ENCODE measurements at regions not wholly inside any gene's neighbourhood (a gene's known extent, or its start where the extent isn't known, plus 50 kb on each side); places are given as distances from the start of the nearest gene placed in this dataset.

DNA sequence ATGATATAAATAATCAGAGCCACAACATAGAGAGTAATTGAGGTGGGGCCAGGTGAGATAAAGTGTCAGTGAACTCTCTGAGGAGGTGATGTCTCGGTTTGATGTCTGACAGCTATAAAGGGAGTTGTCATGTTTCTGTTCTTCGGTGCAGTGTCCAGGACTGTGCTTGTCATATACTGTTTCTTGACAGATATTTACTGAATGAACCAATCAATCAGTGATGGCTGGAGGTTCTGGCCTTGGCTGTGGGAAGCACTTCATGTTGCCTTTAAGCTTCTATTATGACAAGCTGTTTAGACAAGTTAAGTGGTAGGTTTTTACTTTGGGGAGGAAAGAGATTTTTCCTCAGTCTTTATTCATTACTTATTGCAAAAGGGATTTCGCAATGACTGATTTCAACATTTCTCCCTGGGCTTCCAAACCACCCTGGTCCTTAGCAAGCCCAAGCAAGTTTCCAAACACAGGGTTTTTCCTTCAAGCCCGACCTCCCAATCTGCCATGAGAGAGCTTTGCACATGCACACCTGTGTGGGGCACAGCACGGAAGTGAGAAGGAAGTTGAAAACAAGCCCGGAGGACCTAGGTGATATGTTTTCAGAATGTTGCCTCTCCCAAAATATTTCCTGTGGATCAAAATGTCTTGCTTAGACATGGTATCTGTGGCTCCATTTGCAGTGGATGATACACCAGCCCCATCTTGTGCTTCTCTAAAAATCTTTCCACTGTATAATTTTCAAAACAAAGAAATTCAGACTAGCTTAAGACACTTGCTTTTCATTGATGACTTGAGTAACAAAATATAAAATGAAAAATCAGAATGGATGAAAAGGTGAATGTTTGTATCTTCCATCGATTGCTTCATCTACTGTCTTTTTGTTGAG is 567.3 kb upstream of the BTBD3 start:
- DNase-seq (ENCODE audit: low read depth): peak; percentile 94

DNA sequence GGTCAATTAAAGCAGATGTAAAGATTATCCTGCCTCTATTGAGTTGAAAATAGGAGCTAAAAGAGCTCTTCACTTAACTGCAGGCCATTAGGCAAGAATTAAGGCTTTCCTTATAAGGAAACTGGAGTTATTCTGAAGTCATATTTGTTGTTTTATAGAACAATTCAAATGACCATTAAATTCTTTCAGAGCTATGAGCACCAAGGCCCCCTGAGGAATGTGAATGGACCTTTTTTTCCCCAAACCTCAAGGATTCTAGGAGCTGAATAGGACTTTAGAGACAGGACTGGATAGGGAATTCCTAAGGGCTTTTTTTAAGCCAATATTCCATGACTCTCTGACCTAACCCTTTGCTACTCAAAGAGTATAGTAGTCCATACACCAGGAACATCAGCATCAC is 565.7 kb upstream of the BTBD3 start:
- no peak for DNase-seq (ENCODE audit: low read depth)

DNA sequence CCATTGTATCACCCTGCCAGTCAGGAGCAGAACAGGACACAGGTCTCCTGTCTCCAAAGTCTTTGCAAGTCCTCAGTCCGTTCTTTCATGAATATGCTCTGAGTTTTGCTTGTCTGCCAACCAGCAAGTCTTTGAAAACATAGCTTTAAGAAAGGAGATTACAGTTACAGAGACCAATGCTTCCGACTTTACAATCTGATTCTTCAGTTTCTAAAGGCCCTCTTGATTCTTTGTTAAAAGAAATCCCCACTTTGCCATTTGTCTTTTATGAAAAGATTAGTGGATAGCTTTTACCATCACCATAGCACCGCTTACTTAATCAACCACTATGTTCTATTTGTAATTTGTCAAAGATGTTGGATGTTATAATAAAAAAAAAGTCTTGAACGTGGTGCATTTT is 562.8 kb upstream of the BTBD3 start:
- DNase-seq (ENCODE audit: low read depth): no peak

DNA sequence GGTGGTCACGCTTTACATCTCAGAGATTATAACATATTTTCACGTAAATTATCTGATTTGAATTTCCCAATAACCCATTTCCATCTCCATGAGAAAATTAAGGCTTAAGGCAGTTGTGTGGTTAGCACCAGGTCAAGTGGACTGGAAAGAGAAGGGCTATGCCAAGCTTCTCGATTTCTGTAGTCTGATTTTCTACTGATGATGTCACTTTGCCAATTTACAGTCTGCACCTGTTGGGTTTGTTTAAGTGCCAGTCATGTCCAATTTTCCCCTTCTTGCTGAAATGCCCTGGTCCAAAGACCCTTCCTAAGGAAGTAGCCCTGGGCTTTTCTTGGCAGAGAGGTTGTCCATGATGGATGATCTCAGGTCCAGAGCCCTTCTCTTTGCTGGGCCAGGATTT is 562.3 kb upstream of the BTBD3 start:
- no peak for DNase-seq (ENCODE audit: low read depth)

DNA sequence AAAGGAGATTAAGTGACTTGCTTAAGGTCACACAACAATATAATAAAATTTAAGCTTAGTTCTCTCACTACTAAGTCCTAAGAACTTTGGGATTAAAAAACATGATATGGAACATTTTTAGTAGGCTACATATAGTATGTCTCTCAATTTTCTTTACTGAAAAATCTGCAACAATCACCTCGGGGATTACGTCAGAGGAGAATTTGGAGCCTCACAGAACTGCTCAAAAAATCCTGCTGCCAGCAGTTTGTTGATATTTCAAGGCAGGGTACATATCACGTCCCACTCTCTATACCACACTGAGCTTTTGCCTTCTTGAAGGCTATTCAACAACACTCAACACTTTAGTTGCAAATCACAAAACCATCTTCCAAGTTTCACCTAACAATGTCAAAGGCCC is 561.6 kb upstream of the BTBD3 start:
- no peak for DNase-seq (ENCODE audit: low read depth)

DNA sequence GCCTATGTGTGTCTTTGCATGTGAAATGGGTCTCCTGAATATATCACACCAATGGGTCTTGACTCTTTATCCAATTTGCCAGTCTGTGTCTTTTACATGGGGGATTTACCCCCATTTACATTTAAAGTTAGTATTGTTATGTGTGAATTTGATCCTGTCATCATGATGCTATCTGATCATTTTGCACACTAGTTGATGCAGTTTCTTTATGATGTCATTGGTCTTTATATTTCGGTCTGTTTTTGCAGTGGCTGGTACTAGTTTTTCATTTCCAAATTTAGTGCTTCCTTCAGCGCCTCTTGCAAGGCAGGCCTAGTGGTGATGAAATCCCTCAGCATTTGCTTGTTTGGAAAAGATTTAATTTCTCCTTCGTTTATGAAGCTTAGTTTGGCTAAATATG is 555.2 kb upstream of the BTBD3 start:
- DNase-seq (ENCODE audit: low read depth): no peak

DNA sequence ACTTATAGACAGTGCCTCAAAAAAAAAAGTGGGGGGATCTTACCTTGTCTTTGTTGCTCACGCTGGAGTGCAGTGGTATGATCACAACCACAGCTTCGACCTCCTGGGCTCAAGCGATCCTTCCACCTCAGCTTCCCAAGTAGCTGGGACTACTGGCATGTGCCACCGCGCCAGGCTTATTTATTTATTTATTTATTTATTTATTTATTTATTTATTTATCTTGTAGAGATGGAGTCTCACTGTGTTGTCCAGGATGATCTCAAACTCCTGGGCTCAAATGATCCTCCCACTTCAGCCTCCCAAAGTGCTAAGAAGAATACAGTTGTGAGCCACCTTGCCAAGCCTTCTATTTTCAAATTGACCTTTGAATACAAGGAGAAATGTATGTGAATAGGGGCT is 553.0 kb upstream of the BTBD3 start:
- DNase-seq (ENCODE audit: low read depth): no peak

DNA sequence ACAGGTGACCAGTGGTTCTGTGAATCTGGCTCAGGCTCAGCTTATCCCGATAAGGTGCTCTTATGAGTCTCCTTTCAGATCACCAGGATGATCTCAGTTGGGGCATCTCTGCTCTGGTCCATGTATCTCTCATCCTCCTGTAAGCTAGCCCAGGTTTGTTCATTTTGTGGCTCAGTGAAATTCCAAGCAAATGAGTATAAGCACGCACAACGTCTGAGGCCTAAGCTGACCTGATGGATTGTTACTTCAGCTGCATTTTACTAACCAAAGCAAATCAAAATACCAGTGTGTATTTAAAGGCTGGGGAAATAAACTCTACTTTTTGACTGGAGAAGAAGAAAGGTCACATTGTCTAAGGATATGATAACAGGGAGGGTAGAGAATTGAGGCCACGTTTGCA is 551.0 kb upstream of the BTBD3 start:
- DNase-seq (ENCODE audit: low read depth): peak; percentile 90

DNA sequence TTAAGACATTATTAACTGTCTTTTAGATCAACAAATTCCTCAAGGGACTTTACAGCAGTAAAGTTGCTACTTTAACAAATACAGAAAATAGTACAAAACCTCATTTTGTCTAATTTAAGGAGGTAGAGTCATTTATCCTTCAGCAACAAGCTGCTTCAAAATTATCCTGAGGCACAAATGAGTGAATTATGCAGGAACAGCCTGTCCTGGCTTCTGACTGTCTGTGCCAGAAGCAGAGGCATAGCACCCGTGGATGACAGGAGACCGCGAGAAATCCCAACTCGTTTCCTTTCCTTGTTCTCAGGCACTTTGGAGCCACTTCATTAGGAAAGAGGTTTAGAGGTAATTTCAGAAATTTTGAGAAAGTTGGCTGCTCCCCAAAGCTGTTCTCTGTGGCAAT is 549.2 kb upstream of the BTBD3 start:
- DNase-seq (ENCODE audit: low read depth): no peak

DNA sequence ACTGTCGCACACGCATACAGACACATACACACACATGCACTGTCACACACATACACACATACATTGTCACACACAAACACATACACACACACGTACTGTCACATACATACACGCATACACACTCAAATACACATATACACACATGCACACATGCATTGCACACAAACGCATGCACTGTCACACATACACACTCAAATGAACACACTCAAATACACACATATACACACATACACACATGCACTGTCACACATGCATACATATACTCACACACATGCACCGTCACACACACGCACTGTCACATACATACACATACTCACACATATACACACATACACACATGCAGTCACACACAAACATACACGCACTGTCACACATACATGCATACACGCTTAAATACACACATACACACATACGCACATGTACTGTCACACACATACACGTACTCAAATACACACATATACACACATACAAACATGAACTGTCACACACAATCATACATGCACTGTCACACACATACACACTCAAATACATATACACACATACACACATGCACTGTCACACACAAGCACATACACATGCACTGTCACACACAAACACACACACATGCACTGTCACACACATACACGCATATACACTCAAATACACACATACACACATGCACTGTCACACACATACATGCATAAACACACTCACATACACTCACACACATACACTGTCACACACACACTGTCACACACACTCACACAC is 548.6 kb upstream of the BTBD3 start:
- no peak for DNase-seq (ENCODE audit: low read depth)

DNA sequence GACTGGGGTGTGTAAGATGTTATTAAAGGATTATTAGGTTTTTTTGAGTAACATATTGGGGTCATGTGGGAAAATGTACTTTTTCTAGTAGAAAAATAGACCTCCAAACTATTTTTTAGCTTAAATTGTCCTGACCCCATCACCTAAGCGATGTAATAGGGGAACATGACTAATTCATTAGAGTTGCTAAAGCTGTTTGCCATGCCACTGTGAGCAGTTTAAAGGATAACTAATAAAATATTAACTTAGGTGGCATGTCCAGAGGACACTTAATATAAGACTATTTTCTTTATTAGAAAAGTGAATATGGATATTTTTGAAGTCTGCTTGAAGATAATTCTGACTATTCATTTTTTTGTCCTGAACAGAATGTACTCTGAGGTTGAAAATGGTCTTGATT is 545.9 kb upstream of the BTBD3 start:
- DNase-seq (ENCODE audit: low read depth): no peak

DNA sequence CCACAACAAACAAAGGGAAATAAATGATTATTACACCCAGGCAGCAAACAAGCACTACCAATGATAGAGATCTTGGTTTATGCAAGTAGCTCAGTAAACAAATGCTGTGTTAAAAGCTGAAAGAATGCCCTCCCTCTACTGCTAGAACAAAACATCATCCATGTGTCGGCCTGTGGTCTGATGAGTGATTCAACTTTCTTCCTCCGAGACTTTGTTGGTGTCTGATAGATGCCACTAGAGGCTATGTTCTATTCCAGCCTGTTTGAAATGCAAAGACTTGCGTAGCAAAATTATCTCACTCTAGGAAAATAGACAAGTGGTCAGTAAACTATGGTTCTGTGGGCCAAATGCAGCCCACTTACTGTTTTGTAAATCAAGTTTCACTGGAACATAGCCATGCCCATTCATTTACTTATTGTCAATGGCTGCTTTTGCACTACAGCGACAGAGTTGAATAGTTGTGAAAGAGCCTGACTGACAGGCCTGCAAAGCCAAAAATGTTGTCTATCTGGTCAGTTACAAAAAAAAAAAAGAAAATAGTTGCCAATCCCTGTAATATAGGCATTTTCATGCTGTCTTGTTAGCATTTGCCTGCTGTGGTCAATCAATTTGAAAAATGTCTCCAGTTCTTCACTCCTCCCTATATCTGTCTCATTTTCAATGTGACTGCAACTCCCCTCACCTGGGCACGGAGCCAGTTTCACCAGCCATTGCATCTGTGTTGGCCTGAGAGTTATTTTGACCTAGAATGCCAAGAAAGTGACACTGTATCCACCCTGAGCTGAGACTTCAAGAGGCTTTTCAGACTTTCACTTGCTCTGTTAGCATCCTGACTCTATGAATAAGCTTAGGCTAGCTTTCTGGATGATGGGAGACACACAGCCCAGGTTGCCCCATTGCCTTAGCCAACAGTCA is 544.6 kb upstream of the BTBD3 start:
- peak; percentile 78 for DNase-seq (ENCODE audit: low read depth)

DNA sequence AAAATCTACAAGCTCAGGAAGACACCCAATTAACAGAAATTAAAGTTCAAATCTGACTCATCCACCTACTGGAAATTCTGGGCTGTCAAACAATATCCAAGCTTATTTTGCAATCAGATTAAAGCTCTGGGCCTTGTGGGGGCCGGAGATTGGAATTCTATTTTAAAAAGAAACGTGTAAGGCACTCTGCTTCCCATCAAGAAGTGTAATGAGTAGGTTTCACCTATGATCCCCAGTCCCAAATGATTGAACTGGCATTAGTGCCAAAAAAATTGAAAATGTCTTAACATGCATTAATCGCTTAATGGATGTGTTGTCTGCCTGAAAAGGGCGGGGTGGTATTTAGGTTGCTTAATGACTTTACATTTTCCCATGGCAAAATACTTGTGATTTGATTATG is 542.4 kb upstream of the BTBD3 start:
- peak; percentile 49 for DNase-seq (ENCODE audit: low read depth)

DNA sequence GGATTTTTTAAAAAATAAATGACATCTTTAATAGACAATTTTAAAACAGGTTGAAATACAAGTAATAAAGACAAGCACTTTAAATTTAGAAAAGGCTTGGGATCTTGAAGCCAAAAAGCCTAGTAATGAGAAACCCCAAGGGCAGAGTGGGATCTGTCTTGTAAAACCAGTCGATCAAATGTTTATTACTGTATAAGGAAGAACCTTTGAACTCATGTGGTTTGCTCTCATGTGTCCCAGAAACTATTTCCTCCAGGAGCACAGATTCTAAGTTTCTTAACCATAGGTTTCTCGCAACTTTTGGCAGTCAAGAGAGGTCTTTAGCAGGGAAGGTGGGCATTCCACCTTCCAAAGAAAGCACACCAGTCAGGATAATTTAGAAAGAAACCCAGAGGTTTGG is 541.7 kb upstream of the BTBD3 start:
- DNase-seq (ENCODE audit: low read depth): no peak

DNA sequence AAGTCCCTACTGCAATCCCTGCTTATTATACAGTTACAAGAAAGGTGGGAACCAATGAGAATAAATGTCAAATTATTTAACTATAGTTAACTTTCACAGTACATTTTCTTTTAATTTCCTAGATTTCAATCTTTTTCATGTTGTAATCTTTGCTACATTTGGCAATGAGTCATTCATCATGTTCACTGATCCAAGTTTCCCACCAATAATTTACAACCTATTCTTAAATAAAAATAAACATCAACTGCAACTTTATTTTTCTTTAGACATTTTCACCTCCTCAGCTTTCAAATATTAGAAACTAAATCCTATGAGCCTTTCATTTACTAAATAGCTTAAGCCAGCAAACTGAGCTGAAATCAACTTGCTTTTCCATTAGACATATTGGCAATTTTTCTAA is 541.3 kb upstream of the BTBD3 start:
- peak; percentile 17 for DNase-seq (ENCODE audit: low read depth)

DNA sequence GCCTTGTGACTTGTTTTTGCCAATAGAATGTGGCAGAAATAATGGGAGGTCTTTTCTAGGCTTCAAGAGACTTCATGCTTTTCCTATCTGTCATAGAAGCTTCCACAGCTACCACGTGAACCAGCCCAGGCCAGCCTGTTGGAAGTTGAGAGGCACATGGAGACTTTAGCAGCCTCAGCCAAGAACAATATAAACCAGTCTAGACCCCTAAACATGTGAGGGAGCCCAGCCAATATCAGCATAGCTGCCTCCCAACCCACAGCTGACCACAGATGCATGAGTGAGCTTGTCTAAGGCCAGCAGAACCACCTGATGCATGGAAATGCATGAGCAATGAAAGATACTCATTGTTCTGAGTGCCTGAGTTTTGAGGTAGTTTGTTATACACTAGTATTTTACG is 540.7 kb upstream of the BTBD3 start:
- DNase-seq (ENCODE audit: low read depth): peak; percentile 13

DNA sequence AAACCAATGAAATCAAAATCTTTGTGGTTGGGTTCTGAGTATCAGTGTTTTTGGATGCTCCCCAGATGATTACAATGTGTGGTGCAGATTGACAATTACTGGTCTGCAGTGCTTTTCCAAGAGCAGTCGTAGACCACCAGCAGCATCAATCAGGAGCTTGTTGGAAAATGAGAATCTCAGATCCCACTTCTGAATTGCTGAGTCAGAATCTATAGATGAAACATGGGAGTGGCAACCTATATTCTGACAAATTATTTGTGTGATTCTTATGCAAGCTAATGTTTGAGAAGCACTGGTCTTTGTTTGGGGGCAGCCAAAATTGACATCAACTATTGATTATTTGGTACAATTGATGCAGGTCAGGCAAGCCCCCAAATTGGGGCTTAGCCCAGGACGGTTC is 539.9 kb upstream of the BTBD3 start:
- no peak for DNase-seq (ENCODE audit: low read depth)

DNA sequence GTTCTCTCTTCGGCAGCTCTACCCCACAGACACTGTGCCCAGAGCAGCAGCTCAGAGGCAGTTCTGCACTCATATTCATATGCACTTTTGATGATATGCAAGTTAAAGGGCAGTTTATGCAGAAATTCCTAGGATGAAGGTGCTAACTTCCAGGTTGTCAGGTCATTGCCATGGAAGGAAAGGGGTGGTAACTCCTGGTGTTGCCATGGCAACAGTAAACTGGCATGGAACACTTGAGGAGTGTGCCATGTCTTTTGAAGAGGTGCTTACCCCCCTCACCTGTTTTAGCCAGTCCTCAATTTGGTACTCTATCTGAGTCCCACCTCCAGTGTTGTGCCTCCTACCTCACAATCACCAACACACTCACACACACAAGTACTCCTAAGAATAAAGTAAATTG is 539.4 kb upstream of the BTBD3 start:
- no peak for DNase-seq (ENCODE audit: low read depth)

DNA sequence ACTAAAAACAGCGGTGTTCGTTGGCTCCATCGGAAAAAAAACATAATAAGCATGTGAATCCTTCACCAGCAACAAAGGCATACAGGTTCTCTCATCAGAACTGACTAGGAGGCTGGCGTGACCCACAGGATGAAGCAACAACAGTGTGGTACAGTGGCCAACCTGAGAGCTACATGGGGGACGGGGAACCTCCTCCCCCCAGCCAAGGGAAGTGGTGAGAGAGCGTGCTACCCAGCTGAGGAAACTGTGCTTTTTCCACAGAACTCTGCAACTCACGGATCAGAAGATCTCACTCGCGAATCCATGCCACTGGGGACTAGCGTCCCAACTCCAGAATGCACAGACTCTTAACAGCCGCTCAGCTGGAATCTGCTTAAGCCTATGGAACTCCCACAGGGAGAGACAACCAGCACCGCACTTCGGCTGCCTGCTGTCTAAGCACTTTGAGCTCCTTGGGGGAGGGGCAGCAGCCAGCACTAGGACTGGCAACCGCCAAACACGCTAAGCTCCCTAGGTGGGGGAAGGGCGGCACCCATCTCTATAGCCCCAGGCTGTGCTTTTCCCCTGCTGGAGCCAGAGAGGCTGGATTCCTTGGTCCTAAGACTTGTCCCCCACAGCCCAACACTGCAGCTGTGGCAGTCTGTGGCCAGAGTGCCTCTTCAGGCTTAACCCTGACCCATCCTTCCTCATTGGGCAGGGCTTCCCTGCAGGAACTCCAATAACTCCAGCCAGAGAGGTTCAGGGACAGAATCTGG is 538.3 kb upstream of the BTBD3 start:
- DNase-seq (ENCODE audit: low read depth): peak; percentile 75

DNA sequence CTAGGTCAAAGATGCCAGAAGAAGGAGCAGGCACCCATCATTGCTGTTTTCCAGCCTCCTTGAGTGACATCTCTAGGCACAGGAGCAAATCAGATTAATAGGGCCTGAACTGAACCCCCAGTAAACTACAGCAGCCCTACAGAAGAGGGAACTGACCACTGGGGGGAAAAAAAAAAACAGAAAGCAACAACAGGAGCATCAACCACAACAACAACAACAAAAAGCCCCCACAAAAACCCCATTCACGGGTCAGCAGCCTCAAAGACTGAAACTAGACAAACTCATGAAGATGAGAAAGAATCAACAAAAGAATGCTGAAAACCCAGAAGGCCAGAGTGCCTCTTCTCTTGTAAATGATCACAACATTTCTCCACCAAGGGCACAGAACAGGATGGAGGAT is 537.4 kb upstream of the BTBD3 start:
- no peak for DNase-seq (ENCODE audit: low read depth)

DNA sequence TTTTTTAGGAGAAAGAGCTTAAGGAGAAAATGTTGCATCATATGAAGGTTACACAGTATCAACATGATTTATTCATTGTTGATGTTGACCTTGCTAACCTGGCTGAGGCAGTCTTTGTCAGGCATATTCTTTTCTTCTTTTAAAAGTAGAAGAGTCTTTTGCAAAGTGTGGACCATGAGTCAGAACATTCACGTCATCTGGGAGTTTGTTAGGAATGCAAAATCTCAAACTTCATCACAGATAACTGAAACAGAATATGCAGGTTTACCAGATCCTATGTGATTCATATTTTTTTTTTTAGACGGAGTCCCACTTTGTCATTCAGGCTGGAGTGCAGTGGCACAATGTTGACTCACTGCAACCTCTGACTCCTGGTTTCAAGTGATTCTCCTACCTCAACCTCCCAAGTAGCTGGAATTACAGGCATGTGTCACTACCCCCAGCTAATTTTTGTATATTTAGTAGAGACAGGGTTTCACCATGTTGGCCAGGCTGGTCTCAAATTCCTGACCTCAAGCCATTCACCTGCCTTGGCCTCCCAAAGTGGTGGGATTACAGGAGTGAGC is 530.4 kb upstream of the BTBD3 start:
- DNase-seq (ENCODE audit: low read depth): peak; percentile 98
